Prostate gland (tissue), 2 donors: ENCODE measurements at regions not wholly inside any gene's neighbourhood (a gene's known extent, or its start where the extent isn't known, plus 50 kb on each side); places are given as distances from the start of the nearest gene placed in this dataset.
"Not testable (repeated sequence)": the region's sequence is repeated elsewhere in the genome, so short reads cannot be mapped to it uniquely, and the experiment has no call there.

Experiments
- POLR2A ChIP-seq: fragments of 450-650 bp; IDR thresholded peaks from one replicate; pipeline ENCODE4 v1.6.1; 2016; ENCODE audit warnings: antibody characterized with exemption, mild to moderate bottlenecking
- POLR2AphosphoS5 ChIP-seq: sonication (generic); formaldehyde crosslinking; IDR thresholded peaks from one replicate; pipeline ENCODE4 v1.6.1; 2017; ENCODE audit warnings: antibody characterized with exemption
- TF ChIP-seq, protein P1 (sequence below), 4 experiments: fragments of 200-600 bp in 2 of 4; fragments of 450-650 bp in 2 of 4; sonication (generic) in 2 of 4; IDR thresholded peaks; 1 replicate in 3 of 4; 2 replicates in 1 of 4; pipeline ENCODE4 v1.5.1; 2016 to 2019; ENCODE audit warnings: antibody characterized with exemption in 4 of 4, mild to moderate bottlenecking in 2 of 4, moderate library complexity in 2 of 4

DNA sequence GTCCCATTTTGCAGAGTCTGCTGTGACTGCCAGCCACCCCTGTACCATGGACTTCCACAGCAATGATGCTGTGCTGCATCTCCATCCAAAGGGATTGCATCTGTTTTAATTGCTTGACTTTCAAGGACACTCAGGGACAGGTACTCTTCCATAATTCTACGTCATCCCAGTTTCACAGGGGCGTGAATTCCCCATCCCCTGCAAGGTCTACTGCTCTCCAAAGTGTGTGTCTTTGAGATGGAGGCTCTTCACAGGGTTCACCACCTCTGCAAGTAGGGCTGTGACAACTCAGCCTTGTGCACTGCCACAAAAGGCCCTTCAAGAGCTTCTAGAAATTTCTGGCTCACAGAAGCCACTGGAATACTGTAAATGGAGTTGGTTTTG lies 304.3 kb upstream of the PLGLB1 start:
- TF ChIP-seq POLR2AphosphoS5, POLR2A: not testable (repeated sequence)
- TF ChIP-seq, protein P1, sequence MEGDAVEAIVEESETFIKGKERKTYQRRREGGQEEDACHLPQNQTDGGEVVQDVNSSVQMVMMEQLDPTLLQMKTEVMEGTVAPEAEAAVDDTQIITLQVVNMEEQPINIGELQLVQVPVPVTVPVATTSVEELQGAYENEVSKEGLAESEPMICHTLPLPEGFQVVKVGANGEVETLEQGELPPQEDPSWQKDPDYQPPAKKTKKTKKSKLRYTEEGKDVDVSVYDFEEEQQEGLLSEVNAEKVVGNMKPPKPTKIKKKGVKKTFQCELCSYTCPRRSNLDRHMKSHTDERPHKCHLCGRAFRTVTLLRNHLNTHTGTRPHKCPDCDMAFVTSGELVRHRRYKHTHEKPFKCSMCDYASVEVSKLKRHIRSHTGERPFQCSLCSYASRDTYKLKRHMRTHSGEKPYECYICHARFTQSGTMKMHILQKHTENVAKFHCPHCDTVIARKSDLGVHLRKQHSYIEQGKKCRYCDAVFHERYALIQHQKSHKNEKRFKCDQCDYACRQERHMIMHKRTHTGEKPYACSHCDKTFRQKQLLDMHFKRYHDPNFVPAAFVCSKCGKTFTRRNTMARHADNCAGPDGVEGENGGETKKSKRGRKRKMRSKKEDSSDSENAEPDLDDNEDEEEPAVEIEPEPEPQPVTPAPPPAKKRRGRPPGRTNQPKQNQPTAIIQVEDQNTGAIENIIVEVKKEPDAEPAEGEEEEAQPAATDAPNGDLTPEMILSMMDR (IDR thresholded peaks at IDR 0.05) = not testable (repeated sequence)
